G401.6 (cell line): ENCODE measurements at regions not wholly inside any gene's neighbourhood (a gene's known extent, or its start where the extent isn't known, plus 50 kb on each side); places are given as distances from the start of the nearest gene placed in this dataset.
"Not testable (repeated sequence)": the region's sequence is repeated elsewhere in the genome, so short reads cannot be mapped to it uniquely, and the experiment has no call there.

Experiments used
- FAIRE-seq: peaks from 2 replicates; lab custom pipeline; 2012; peaks lifted over from hg19 to GRCh38; lab: Jason Lieb, UNC

DNA sequence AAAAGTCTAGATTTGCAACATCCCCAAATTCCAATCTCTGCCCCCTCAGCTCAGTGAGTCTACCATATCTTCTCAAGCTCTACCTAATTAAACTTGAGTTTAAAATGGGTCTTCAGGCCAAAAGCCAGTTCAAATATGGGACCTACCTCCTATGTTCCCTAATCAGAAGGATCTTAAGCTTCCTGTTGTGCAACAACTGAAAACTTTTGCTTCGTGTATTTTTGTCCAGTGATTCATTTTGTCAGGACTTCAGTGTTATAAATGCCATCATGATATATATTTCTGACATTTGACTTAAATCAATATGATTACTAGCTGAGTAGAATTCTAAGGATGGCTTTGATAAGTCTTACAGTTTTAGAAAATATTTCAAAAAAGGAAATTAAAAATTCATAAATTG, 622.6 kb upstream of the PTCHD4 start:
- no peak for FAIRE-seq

GRCh38 chr6:48714699-48715098, 603.7 kb upstream of the PTCHD4 start:
- no peak for FAIRE-seq

- no peak for FAIRE-seq
Observed at GRCh38 chr6:48714250-48714649, 603.3 kb upstream of the PTCHD4 start.

GRCh38 chr6:48713612-48714011, 602.6 kb upstream of the PTCHD4 start:
- FAIRE-seq = no peak

DNA sequence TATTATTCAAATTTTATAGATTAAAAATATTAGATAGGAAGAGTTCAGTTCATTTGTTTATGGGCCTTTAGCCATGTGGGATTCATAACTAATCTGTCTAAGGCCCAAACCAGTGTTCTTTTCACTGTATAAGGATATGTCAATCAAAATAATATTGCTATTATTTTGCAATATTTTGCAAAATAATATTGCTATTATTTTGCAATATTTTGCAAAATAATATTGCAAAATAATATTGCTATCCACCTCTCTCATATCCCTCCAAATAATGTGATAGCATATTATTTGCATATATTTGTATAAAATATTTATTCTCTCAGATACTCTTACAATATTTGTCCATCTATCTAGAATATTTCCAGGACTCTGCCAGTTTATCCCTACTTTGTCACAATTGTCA, 595.3 kb upstream of the PTCHD4 start:
- FAIRE-seq = no peak

GRCh38 chr6:48701572-48701971, 590.6 kb upstream of the PTCHD4 start:
- no peak for FAIRE-seq

GRCh38 chr6:48695872-48696271, 584.9 kb upstream of the PTCHD4 start:
- no peak for FAIRE-seq

- FAIRE-seq = no peak
Observed at GRCh38 chr6:48691420-48691819, 580.4 kb upstream of the PTCHD4 start.

DNA sequence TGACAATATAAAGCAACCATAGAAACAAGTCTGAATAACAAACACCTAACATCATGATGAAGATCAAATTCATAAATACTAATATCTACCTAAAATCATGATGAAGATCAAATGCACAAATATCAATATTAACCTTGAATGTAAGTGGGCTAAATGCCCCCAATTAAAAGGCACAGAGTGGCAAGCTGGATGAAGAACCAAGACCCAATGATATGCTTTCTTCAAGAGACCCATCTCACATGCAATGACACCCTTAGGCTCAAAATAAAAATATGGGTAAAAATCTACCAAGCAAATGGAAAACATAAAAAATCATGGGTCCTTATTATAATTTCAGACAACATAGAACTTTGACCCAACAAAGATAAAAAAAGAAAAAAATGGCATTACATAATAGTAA, 578.5 kb upstream of the PTCHD4 start:
- FAIRE-seq = no peak

DNA sequence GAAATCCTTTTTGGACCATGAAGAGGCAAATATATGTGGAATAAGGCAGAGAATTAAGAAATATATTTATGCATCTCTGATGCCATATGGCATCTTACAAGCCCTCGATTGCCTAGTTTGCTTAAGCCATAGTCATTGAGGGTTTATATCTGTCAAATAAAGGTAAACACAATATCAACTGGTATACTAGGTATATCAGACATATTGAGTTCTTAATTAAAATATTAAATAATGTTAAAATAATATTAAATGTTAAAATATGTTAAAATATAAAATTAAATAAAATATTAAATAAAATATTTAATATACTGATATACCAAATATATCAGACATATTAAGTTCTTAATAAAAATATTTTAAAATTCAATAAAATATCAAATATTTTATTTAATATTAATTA, 567.4 kb upstream of the PTCHD4 start:
- peak; percentile 100 for FAIRE-seq

- no peak for FAIRE-seq
Observed at GRCh38 chr6:48671505-48671904, 560.5 kb upstream of the PTCHD4 start.

- FAIRE-seq = no peak
Observed at GRCh38 chr6:48670546-48670945, 559.5 kb upstream of the PTCHD4 start.

DNA sequence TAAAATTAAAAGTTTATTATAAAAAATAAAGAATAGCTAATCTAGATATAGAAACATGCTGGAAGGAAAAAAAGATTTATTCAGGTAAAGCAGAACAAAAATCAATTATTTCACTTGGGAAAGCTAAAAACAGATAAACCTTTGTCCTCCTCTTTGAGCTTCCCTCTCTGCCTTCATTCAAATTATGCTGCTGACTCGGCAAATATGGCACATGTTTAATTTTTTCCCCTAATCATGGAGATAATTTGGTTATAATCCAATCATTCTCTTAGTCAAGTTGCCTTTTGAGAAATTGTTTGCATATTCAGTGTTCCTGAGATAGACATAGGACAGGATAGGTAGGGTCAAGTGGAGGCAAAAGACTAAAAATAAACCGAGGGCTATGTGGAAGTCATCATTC, 556.8 kb upstream of the PTCHD4 start:
- no peak for FAIRE-seq

- FAIRE-seq = no peak
Observed at GRCh38 chr6:48664826-48665225, 553.8 kb upstream of the PTCHD4 start.

GRCh38 chr6:48658915-48659314, 547.9 kb upstream of the PTCHD4 start:
- FAIRE-seq = no peak

- FAIRE-seq = no peak
Observed at GRCh38 chr6:48641544-48641943, 530.5 kb upstream of the PTCHD4 start.

GRCh38 chr6:48638796-48639195, 527.8 kb upstream of the PTCHD4 start:
- FAIRE-seq = not testable (repeated sequence)

DNA sequence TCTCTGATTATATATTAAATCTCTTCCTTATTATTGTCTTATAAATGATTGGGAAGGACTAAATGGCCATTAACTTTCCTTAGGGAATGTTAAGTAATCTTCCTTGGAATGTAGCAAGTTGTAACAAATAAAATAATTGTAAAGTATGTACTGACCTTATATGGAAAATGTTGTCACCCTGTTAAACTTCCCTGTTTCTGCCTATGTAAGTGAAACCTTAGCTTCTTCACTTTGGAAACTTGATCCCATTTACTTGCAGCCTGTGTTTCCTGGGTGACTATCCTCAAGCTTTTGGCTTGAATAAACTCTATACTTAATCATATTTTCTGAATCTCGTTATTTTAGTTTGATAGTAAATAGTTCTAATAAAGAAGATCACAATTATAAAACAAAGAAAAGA, 519.5 kb upstream of the PTCHD4 start:
- no peak for FAIRE-seq

- FAIRE-seq = no peak
Observed at GRCh38 chr6:48628316-48628715, 517.3 kb upstream of the PTCHD4 start.

- no peak for FAIRE-seq
Observed at GRCh38 chr6:48626421-48626820, 515.4 kb upstream of the PTCHD4 start.

- FAIRE-seq = no peak
Observed at GRCh38 chr6:48624631-48625030, 513.6 kb upstream of the PTCHD4 start.

GRCh38 chr6:48619771-48620170, 508.8 kb upstream of the PTCHD4 start:
- FAIRE-seq = no peak

GRCh38 chr6:48615041-48615440, 504.0 kb upstream of the PTCHD4 start:
- no peak for FAIRE-seq

DNA sequence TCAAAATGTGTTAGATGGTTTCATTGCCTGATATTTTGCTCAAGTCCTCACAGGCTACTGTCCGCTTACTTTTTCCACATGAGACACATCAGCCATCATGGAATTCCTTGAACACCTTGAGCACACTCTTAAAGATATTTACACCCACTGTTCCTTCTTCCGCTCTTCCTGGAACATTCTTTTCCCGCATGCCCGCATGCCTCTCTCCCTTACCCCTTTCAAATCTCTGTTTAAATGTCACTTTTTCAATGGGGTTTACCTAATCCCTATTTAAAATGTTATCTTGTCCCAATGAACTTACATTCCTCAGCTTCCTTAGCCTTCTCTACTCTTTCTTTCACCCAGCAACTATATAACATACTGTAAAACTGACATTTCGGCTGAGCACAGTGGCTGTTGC, 503.3 kb upstream of the PTCHD4 start:
- FAIRE-seq = no peak

DNA sequence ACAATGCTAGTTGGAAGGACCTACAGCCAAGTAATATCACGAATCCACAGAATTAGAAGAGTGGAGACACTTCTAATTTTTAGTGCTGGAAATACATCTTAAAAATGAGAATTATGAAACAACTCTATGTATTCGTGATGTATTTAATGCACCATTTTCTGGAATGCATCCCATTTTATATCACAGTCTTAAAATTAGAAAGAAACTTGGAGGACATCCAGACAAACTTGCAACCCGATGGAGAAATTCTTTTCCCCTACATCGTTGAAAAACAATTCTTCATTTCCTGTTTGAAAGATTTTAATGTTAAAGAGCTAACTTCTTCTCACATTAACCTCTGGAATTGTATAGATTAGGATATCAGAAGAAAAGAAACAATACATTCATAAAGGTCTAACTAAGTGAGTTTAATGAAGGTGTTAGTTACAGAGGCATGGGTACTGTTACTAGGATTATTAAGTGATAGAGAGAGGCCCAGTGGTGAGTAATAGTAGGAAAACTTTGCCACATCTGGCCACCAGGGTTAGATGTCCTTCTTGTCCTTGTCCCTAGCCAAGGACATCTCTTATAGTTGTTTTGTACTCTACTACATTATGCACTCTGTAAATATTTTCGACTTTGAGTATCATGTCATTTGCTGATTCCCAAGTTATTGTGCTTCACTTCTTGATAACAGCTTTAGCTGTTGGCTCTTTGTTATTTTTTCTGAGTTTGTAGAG, 502.4 kb upstream of the PTCHD4 start:
- FAIRE-seq = no peak
